ENCODE measurements at regions not wholly inside any gene's neighbourhood (a gene's known extent, or its start where the extent isn't known, plus 50 kb on each side); places are given as distances from the start of the nearest gene placed in this dataset.

- H3K27me3 ChIP-seq (ENCODE audit: insufficient read depth, poor library complexity, severe bottlenecking), result no peaks in the 10 kb centered on the region
- no peak overlapping the region for H3K27ac ChIP-seq (replicated peaks)
- DNase-seq (ENCODE audit: low read depth in 1 of 2, low spot score in 1 of 2), result no peak
- H3K4me3 ChIP-seq (replicated peaks; ENCODE audit: insufficient read depth, low read length), result no peak overlapping the region
- no peak for TF ChIP-seq SPI1 (IDR thresholded peaks at IDR 0.05; ENCODE audit: borderline replicate concordance, low read depth)
These were observed 340.7 kb upstream of the CELF2 start for GRCh38 chr10:10676972-10677371.

GRCh38 chr10:10677479-10677878 is 340.2 kb upstream of the CELF2 start:
- DNase-seq (ENCODE audit: low read depth in 1 of 2, low spot score in 1 of 2), result peak in 1 of 2 experiments; percentile 37
- H3K27ac ChIP-seq (replicated peaks), result no peak overlapping the region
- TF ChIP-seq SPI1 (IDR thresholded peaks at IDR 0.05; ENCODE audit: borderline replicate concordance, low read depth) (no peak), CTCF (IDR thresholded peaks at IDR 0.05; ENCODE audit: insufficient read depth, low read length) (peak; percentile 20)
- H3K27me3 ChIP-seq (ENCODE audit: insufficient read depth, poor library complexity, severe bottlenecking), result no peaks in the 10 kb centered on the region
- H3K4me3 ChIP-seq (replicated peaks; ENCODE audit: insufficient read depth, low read length), result no peak overlapping the region

GRCh38 chr10:10680496-10680895 is 337.2 kb upstream of the CELF2 start:
- Histone ChIP-seq H3K27ac (replicated peaks) (no peak overlapping the region), H3K27me3 (ENCODE audit: insufficient read depth, poor library complexity, severe bottlenecking) (no peaks in the 10 kb centered on the region), H3K4me3 (replicated peaks; ENCODE audit: insufficient read depth, low read length) (no peak overlapping the region)
- no peak for TF ChIP-seq SPI1 (IDR thresholded peaks at IDR 0.05; ENCODE audit: borderline replicate concordance, low read depth)
- no peak for TF ChIP-seq POLR2AphosphoS5 (IDR thresholded peaks at IDR 0.05; ENCODE audit: low read depth)
- no peak for TF ChIP-seq CTCF (IDR thresholded peaks at IDR 0.05; ENCODE audit: insufficient read depth, low read length)
- TF ChIP-seq GABPA (IDR thresholded peaks at IDR 0.05; ENCODE audit: low read depth), result no peak
- TF ChIP-seq REST (IDR thresholded peaks at IDR 0.05; ENCODE audit: insufficient replicate concordance, low read depth), result no peak
- no peak for DNase-seq (ENCODE audit: low read depth in 1 of 2, low spot score in 1 of 2)

GRCh38 chr10:10684972-10685371 is 332.7 kb upstream of the CELF2 start:
- Histone ChIP-seq H3K4me3 (replicated peaks; ENCODE audit: insufficient read depth, low read length) (no peak overlapping the region), H3K27me3 (ENCODE audit: insufficient read depth, poor library complexity, severe bottlenecking) (no peaks in the 10 kb centered on the region), H3K27ac (replicated peaks) (no peak overlapping the region)
- no peak for DNase-seq (ENCODE audit: low read depth in 1 of 2, low spot score in 1 of 2)
- TF ChIP-seq CTCF (IDR thresholded peaks at IDR 0.05; ENCODE audit: insufficient read depth, low read length) (no peak), SPI1 (IDR thresholded peaks at IDR 0.05; ENCODE audit: borderline replicate concordance, low read depth) (no peak), GABPA (IDR thresholded peaks at IDR 0.05; ENCODE audit: low read depth) (no peak)

- no peak overlapping the region for H3K27ac ChIP-seq (replicated peaks)
- H3K4me3 ChIP-seq (replicated peaks; ENCODE audit: insufficient read depth, low read length), result no peak overlapping the region
- no peak for DNase-seq (ENCODE audit: low read depth in 1 of 2, low spot score in 1 of 2)
- TF ChIP-seq POLR2AphosphoS5 (IDR thresholded peaks at IDR 0.05; ENCODE audit: low read depth), result no peak
- TF ChIP-seq SPI1 (IDR thresholded peaks at IDR 0.05; ENCODE audit: borderline replicate concordance, low read depth), result no peak
- TF ChIP-seq REST (IDR thresholded peaks at IDR 0.05; ENCODE audit: insufficient replicate concordance, low read depth), result no peak
- TF ChIP-seq GABPA (IDR thresholded peaks at IDR 0.05; ENCODE audit: low read depth), result no peak
- no peak for TF ChIP-seq CTCF (IDR thresholded peaks at IDR 0.05; ENCODE audit: insufficient read depth, low read length)
- no peaks in the 10 kb centered on the region for H3K27me3 ChIP-seq (ENCODE audit: insufficient read depth, poor library complexity, severe bottlenecking)
These were observed 332.1 kb upstream of the CELF2 start for GRCh38 chr10:10685566-10685965.

All from HL-60 (cell line).